ENCODE measurements at regions not wholly inside any gene's neighbourhood (a gene's known extent, or its start where the extent isn't known, plus 50 kb on each side); places are given as distances from the start of the nearest gene placed in this dataset.
"Not testable (repeated sequence)": the region's sequence is repeated elsewhere in the genome, so short reads cannot be mapped to it uniquely, and the experiment has no call there.

DNA sequence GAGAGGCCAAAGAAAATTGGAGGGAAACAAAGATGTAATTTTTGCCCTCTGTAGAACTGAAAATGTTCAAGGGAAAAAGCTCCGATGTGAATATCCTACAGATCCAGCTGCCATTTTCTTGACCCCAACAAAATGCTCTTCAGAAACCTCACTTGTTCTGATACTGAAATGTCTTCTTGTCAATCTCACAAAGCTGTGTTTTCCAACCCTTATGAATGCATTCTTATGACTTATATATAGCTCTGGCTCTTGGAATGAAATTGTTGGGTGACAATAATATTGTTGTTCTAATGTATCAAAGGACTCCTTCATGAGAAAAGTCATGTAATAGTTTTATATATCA is 157.1 kb upstream of the TGFBR2 start:
- no peak for DNase-seq

DNA sequence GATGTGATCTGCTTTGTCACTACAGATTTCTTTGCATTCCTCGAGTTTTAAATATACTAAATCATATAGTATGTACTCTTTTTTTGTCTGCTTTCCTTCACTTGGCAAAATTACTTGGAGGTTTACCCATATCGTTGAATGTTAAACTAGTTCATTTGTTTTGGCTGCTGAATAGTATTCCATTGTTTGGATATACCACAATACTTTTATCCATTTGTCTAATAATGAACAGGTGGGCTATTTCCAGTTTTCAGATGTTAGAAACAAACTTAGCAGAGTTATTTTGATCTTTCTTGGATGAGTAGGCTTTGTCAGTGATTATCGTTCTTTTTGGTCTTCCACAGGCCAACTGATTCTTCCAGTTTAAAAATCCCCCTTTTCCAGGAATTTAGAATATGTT is 154.0 kb upstream of the TGFBR2 start:
- DNase-seq = no peak

DNA sequence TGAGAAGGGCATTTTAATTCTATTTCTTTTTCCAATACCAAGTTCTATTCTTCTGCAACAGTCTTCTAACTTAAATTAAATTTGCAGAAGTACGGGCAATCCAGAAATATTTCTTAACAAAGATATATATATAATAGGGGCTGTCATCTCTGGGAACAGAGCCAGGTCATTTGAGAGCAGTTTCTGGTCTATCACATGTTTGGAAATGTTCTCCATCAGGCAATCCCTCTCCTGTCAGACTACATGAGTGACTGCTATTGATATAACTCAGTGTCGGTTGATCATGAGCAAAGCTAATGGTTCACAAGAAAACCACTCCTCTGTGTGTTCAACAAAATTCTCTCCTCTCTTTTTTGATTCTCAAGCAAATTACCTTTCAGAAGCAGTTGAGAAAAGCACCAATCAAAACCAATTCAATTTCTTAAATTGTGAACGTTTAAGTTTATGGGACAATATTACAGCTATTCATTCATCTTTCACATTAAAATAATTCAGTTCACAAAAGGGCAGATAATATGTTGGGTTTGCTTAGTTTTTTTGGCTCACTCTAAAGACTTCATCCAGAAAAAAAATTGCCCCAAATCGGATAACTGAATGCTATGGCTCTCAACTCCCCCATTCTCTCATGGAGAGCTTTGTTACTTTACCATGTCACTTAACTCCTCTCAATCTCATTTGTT is 152.9 kb upstream of the TGFBR2 start:
- no peak for DNase-seq

DNA sequence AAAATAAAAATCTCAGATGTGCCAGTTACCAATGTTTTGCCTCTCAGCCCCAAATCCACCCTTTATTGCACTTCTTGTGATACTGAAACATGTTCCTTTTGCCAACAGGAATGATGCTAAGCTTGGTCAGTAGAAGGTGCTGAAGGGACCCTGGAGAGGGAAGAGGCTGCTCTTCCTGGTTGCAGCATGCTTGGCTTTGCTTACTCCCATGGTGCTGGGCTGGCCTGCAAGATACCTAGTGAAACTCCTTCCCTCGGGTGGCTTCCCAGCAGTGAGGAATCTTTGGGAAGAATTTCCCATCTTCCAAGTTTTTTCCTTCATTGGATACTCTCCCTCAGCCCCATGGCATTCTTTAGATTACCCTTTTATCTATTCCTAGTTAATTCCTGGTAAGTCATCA is 151.8 kb upstream of the TGFBR2 start:
- no peak for DNase-seq

DNA sequence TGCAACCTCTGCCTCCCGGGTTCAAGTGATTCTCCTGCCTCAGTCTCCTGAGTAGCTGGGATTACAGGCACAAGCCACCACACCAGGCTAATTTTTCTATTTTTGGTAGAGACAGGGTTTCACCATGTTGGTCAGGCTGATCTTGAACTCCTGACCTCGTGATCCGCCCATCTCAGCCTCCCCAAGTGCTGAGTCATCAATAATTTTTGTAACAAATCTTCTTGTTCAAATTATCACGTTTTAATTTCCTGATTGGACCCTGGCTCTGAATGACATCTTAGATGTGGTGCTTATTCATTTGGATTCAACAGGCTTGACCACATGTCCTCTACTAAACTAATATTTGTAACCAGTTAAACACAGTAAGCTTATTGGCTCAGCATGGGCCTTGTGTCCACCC is 151.3 kb upstream of the TGFBR2 start:
- not testable (repeated sequence) for DNase-seq

DNA sequence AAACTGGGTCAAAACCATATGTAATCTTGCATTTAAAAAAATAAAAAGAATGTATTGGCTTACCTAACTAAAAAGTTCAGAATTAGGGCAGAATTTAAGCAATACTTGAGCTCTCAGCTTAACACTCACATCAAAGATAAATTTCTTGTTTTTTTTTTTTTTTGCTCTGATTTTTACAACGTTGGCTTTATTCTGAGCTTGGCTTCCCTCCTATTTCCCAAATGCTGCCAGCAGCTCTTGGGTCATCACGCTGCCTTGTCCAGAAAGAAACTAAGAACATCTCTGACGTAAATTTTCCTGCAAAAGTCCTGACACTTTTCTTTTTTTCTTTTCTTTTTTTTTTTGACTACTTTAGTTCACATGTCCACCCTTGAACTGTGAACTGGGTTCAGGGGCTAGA is 150.6 kb upstream of the TGFBR2 start:
- DNase-seq = no peak

DNA sequence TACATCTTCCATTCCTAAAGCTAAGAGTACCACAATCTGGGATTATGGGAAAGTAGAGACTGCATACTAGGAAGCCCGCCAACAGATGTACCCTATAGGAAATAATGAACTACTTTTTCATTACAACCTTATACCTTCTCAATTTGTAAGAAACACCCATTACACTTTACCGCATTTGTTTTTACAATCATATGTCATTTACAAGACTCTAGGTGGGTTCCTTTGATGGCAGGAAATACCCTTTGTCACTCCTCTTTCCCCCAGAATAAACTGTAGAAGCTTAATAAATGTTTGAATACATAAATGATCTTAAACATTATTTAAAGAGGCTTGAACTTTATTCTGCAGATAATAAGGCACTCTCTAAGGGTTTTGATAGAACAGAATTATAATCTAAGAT is 150.1 kb upstream of the TGFBR2 start:
- DNase-seq = no peak

DNA sequence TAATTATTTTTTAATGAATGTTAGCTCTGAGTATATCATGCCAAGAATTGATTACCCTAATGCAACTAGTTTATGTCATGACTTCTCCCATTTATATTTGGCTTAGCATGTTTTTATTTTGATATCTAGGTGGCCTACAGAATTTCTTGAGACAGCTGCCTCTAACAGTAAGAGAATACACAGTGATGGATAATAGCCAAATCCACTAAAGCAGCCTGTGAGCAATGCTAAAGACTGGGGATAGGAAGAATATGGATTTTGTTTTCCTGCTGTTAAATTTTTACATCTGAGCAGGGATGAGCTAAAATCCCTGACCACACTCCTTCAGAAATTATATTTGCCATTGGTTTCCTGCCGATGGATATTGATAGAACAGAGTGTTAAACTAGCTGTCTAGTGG is 149.3 kb upstream of the TGFBR2 start:
- DNase-seq = no peak

DNA sequence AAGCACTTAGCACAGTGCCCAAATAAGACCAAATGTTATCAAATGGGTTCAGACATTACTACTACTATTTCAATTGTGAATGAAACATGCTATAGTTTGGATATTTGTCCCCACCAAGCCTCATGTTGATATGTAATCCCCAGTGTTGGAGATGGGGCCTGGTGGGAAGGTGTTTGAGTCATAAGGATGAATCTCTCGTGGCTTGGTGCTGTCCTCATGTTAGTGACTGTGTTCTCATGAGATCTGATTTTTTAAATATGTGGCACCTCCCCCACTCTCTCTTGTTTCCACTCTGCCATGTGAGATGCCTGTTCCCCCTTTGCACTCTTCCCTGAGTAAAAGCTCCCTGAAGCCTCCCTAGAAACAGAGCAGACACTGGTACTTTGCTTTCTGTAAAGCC is 148.7 kb upstream of the TGFBR2 start:
- DNase-seq = no peak

DNA sequence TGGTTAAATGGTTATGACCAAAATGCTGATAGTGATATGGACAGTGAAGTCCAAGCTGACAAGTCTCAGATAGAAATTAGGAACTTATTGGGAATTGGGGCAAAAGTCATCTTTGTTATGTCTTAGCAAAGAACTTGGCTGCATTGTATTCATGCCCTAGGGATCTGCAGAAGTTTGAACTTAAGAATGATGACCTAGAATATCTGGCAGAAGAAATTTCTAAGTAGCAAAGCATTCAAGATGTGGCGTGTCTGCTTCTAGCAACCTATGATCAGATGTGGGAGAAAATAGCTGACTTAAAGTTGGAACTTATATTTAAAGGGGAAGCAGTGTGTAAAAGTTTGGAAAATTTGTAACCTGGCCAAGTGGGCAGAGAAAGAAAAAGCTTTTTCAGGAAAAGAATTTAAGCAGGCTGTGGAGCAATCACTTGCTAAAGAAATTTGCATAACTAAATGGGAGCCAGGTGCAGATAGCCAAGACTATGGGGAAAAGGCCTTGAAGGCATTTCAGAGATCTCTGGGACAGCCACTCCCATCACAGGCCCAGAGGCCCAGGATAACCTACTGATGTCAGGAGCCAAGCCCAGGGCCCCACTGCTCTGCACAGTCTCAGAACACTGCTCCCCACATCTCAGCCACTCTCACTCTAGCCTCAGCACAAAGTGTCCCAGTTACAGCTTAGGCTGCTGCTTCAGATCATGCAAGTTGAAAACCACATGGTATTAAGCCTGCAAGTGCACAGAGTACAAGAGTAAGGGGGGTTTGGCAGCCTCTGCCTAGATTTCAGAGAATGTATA is 147.8 kb upstream of the TGFBR2 start:
- DNase-seq = no peak

DNA sequence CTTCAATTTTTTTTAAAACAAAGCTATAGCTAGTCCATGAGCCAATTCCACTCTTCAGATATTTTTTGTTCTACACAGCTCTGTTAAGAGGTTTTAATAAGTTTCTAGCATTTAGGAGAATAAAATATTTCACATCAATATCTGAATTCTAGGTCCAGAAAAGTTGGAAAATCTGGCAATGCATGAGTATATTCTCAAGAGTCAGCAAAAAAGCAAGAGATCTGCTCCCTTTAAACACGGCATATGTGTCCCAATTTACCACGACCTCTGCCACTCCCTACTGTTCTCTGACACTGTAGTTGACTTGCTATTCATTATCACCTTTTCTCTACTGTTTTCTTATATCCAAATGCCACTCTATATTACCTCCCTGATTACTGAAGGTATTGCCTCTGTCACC is 145.1 kb upstream of the TGFBR2 start:
- no peak for DNase-seq

DNA sequence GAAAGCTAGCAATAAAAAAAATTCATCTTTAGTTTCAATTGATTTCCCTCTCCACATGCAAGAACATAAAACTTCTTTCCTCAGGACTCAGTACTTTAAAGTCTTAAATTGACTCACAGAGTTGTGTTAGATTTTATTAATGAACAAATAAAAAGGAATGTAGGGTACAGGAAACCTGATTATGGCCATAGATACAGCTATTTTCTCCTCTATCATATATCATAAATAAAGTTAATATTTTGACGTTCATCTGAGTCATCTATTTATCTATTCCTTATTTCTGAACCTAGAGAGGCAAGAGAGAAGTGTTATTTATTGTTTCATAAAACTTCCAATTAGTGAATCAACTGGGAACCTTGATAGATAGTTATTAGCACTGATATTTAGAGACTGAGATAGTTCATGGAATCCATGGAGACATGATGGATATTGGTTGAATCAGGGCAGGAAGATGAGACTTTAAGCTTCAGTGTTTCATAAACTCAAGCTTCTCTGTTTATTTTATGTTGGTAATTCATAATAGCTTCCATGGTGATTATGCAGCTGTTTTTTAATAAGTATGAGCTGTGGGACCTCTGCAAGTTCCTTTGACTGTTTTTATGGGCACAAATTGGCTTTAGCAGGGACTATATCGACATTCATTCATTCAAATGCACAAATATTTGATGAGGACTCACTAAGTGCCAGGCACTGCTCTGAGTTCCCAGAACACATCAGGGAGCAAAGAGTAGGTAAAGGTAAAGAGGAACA is 143.5 kb upstream of the TGFBR2 start:
- DNase-seq = no peak

DNA sequence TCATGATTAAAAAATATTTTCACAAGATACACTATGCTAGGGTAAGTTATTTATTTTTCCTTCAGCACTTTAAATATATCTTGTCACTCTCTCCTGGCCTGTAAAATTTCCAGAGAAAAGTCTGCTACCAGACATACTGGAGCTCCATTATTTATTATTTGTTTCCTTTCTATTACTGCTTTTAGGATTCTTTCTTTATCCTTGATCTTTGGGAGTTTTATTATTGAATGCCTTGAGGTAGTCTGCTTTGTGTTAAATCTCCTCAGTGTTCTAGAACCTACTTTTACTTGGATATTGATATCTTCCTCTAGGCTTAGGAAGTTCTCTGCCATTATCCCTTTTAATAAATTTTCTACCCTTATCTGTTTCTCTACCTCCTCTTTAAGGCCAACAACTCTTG is 142.0 kb upstream of the TGFBR2 start:
- DNase-seq = no peak

DNA sequence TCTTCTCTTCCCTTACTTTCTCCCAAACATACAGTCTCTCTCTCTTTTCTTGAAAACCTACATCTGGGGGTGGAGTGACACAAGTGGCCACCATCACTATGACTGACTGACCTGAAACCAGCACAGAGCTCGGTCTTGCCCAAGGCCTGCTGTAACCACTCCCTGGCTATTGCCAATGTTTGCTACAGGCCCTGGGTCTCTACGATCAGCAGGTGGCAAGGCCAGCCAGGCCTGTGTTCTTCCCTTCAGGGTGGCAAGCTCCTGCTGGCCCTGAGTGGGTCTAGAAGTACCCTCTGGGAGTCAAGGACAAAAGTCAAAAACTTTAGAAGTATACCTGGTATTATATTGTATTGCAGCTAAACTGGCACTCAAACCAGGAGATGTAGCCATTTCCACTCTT is 140.9 kb upstream of the TGFBR2 start:
- DNase-seq = no peak

DNA sequence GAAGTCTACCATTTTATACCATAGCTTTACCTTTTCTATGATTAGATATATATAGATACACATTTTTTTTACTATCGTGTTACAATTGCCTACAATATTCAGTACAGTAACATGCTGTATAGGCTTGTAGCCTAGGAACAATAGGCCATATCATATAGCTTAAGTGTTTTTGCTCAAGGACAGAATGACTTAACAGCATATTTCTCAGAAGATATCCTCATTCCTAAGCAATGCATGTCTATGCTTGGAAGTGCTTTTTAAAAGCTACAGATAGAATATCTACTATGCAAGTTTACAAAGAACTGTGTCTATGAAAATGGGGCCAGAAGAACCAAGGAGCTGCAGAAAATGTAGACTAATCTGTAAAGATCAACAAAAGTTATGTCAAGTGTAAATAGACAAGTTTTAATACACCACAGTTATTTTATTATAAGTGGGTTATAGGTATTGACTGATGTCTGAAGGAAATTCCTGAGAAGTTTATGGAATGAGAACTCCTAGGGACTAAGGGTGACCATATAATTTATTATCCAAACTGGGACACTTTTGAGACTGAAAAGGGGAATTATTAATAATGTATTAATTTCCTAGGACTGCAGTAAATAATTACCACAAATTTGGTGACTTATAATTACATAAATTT is 138.7 kb upstream of the TGFBR2 start:
- DNase-seq = no peak

DNA sequence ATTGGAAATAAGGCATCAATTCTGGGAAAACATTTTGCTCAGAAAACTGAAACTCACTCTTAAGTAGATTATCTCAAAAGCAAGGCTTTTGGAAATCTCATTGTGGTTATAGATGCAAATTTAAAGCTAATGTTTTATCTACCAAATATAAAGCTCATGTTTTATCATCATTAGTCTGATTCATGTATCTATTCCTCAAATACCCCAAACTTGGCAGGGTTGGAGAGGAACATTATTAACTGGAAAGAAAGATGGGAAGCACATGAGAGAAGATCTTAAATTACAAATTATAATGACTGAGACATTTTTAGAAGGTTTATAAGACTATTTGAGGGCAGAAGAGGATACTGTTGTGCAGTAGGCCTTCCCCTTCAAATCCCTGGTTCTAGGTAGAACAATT is 137.3 kb upstream of the TGFBR2 start:
- no peak for DNase-seq

DNA sequence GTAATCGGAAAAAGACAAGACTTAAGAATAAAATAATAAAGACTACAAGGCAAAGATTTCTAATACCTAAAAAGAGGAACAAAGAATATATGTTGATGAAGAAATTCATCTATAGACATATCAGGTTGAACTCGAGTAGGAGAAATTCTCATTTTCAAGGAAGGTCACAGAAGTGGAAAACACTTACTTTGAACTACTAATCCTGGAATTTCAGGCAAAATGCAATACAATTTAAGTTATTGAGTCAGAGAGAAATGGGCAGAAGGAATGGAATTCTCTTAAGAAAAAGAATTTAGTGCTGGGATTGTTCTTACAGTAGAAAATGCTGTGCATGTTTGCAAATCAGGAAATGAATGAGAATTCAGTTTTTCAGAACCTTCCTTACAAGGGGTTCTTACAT is 135.9 kb upstream of the TGFBR2 start:
- DNase-seq = peak in 1 of 2 experiments; percentile 36

DNA sequence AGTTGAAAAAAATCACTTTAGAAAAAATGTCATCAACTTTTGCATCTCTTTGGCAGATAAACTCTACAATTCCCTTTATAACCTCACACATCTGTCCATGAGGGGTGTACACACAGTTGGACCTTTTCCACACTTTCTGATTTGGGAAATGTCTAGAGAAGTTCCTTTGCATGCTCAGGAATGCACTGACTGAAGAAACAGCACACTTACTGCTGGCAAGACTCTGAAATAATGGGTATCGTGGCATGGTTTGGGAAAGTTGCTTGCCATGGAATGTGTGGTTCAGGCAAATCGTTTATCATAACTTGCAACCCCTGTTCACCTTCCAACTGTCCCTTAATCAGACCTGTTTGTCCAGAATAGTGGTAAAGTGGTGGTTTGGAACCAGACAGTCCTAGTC is 135.3 kb upstream of the TGFBR2 start:
- DNase-seq = no peak

DNA sequence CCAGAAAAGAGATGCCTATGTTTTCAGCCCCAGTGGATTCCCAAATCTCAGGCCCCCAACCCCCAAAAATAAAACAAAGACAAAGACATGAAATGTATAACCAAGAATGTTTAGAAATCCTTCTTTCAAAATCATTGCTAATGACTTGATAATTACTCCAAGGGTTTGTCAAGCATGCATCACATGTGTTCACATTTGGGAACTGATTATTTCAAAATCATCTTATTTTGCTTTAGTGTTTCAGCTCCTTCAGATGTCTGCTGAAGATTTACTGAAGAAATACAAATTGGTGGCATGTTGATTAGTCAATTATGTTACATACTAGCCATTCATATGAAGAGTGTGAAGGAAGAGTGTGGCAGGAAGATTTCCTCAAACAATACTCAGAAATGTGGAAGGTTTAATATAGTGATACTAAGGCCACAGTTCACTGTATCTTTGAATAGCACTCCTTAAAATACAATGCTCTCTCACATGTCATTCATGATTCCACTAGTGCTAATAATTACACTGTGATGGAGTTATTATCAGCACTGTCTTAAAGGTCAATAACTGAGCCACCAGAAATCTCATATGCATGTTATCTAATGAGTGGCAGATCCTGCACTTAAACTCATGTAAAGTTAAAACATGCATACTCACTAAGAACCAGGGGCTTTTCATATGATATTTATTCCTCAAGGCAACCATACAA is 134.5 kb upstream of the TGFBR2 start:
- DNase-seq = no peak

DNA sequence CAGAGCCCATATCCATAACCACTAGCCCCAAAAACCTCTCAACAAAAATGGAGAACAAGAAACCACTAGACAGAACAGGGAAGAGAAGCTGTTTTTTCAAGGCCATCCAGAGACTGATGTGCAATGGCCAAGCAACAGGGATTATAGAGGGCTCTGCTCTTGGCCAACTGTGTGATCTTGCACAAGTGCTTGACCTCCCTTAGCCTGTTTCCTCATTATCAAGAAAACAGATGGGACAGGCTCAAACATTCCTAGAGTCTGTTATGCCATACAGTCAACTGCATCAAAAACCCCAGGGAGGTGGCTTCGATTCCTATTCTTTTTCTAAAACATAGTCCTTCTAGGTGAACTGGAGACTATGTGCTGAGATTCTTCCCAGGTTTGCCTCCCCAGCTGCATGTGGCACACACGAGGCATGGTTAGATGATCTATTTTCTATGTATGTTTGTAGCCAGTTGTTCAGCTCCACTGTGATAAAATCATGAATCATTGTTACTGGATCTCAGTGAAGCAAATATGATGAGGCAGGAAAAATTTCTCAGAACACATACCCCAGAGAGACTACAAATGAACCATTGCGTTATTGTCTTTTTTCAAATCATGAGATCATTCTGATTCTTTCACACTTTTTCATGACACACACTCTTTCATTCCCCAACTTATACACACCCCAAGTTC is 132.9 kb upstream of the TGFBR2 start:
- DNase-seq = peak; percentile 91 to 92

DNA sequence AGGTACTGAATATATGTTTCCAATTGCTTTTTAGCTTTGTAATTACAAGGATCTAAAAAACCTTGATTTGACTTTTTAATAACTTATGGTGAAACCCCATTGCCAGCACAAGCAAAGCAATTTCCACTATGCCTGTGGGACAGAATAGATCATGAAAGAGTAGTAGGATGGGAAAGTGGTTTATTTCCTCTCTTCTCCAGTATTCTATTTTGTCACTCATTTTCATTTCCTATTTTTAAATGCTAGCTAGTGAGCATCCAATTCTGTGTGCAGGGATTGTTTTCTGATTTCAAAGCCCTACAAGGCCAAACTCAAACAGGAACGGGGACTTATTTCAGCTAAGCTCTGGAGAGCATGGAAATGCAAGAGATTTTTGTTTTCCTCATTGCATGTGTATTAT is 132.0 kb upstream of the TGFBR2 start:
- DNase-seq = no peak

DNA sequence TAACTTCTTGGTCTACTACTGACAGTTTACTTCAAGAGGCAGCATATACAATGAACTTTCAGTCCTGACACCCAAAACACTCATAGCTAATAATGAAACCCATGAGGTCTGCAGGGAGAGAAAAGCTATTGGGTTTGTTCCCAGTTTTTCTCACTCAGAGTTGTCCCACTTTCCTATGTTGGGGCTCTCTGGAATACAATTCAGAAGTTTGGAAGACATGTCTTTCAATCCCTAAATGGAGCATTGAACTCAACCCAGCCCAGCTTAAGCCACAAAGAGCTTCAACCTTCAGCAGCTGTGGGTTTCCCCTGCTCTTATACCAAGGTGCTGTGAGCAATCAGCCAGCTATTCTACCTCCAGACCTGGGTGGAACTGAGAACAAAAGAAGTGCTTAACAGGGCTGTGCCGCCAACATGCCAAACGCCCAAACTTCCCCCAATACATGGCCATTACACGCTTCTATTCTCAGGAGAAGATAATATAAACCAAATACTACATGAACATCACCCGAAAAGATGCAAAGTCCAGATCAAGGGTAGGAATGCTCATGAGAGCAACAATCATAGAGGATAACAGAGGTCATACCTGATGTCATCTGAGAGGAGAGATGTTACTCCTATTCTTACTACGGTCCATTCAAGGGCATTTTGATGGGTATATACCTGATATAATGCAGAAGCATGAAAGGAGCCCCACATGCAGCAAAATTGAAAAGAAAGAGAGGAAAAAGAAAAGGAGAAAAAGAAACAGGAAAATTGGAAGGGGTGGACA is 131.2 kb upstream of the TGFBR2 start:
- DNase-seq = no peak

Measured in AML-193 (cell line).